Activated CD4-positive, alpha-beta T cell treated with anti-CD3 and anti-CD28 coated beads, Interleukin-2, Interleukin-6, amounts not matched to agents 100 ng/mL and 50 ng/mL, durations not matched to agents 16 hours and 8 hours (primary cell): ENCODE measurements at regions not wholly inside any gene's neighbourhood (a gene's known extent, or its start where the extent isn't known, plus 50 kb on each side); places are given as distances from the start of the nearest gene placed in this dataset.

Source experiments
- DNase-seq: peaks from one replicate; pipeline ENCODE4 v3.0.0-alpha.2; 2020

DNA sequence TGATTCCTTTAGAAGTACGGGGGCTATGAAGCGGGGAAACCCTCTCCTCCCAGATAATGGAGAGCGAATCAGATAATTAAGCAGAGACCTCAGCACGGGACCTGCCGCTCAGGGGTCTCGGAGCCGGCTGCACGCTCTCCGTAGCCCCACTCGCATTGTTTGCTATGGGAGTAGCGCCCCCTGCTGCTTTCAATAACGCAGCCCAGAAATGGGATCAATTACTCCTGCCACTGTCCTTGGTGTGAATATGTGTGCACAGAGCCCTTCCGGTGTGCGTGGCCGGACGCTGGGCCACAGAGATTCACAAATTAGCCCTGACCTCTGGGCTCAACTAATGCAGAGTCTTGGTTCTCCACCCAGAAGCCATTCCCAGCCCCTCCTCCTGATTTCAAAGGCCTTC, 76.4 kb upstream of the TMEM132C start:
- DNase-seq: no peak

DNA sequence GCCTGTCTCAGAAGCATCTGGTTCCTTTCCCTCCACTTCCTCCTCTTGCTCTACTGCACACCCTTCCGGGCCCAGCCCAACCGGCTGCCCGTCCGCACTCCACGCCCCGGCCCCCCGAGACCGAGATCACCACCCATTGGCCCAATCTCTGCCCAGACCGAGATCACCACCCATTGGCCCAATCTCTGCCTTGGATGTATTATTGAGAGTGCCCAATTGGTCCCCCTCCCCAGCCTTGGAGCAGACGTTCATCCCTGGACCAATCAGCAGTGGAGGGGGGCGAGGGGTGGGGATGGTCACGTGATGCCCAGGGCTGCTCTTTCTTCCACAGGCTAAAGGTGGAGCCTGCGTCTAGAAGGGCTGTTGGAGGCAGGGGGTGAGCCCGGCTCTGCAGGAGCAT, 75.6 kb upstream of the TMEM132C start:
- DNase-seq: no peak

DNA sequence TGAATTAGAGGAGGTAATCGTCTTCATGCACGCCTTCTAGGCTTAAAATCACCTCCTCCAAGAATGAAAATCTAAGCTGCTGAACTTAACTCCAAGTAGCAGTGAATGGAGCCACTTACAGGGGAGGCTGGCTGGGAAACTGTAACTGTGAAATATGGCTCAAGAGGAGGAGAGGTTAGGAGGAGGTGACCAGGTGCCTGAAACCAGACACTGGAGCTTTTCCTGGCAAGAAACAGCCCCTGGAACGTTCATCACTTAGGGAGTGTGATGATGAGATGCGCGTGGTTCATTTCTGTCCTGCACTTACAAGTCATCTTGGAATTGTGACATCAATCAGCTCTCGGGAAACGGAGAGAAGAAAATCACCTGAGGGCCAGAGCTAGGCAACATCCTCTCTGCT, 62.3 kb upstream of the TMEM132C start:
- no peak for DNase-seq

DNA sequence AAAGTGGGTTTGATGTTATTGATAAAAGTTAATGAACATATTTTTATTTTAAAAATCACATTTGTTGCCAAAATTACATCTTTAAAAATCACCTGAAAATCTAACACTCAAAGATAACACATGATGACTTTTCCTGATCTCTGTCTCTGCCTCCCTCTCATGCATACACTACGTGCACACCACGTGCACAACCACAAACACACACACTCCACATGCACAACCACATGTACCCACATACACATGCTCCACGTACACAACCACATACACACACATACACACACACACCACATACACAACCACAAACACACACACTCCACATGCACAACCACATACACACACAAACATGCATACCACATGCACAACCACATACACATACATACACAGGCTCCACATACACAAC, 61.8 kb upstream of the TMEM132C start:
- DNase-seq: no peak

DNA sequence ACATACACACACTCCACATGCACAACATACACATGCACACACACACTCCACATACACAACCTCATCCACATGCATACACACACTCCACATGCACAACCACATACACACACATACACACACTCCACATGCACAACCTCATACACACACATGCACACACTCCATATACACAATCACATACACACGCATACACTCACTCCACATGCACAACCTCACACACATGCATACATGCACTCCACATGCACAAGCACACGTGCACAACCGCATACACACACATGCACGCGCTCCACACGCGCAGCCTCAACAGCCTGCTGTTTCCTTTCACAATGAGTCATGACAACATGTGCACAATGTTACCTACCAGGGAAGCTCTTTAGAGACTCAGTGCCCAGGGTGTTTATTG, 61.2 kb upstream of the TMEM132C start:
- DNase-seq: no peak
